Jurkat, Clone E6-1 (cell line): ENCODE measurements at regions not wholly inside any gene's neighbourhood (a gene's known extent, or its start where the extent isn't known, plus 50 kb on each side); places are given as distances from the start of the nearest gene placed in this dataset.
"Not testable (repeated sequence)": the region's sequence is repeated elsewhere in the genome, so short reads cannot be mapped to it uniquely, and the experiment has no call there.

Experiments used
- DNase-seq: peaks from one replicate; pipeline ENCODE4 v3.0.0-alpha.2; 2011; ENCODE audit warnings: low read depth, low spot score
- H3K4me3 ChIP-seq: 2 replicates; pipeline ENCODE4 v1.5.1; 2011; ENCODE audit warnings: mild to moderate bottlenecking, low read length, control low read depth, moderate library complexity

DNA sequence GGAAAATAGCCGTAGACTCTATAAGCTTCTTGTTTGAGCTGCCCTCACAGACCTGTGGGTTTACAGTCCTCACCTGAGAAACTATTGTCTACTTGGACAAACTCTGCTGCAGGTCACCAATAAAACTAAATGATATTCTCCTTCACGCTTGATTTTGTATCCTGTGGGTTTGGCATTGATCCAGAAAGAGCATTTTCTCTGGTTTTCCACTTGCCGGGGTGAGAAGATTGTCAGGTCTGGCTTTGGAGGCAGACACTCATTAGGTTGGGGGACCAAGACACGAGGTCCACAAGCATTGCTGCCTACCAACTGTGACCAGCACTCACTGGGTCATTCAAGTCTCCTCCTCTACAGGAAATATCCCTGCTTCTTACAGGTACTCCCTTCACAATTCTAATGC is 68.5 kb downstream of the CDC14C start:
- H3K4me3 ChIP-seq = no peak overlapping the region
- DNase-seq = no peak

DNA sequence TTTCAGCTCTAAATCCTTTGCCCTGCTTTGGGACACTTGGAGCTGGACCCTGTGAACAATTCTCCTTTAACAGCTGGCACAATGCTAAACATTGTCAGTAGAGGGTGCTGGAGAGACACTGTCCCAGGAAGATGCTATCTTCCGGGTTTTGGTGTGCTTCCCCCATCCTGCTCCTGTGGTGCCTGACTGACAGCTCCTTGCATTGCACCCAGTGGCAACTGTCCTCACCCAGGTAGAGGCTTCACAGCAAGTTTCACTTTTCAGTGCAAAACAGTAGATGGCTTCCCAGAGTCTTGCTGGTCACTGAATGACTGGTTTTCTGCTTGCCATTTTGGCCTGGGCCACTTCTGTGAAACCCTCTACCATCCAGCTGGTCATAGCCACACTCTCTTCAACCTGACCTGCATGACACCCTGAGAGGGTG is 77.3 kb downstream of the CDC14C start:
- DNase-seq = peak; percentile 50

DNA sequence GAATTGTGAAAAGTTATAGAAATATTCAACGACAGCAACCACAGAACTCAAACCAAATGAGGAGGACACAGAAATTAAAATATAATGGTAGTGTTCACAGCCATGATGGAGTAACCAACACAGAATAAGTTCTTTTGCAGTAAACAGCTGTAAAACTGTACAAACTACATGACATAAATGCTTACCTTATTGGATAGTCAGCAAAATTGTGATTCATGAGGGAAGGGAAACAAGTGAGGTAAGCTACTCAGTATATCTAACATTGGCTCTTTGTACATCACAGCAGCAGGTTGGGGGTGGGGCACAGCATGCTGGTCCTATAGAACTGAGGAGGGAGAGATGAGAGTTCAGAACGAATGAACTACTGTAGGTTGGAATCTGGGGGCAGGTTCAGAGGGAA is 86.4 kb downstream of the CDC14C start:
- no peak overlapping the region for H3K4me3 ChIP-seq
- DNase-seq = no peak

More for the DNA sequence above, 77.3 kb downstream of the CDC14C start:
- no peak overlapping the region for H3K4me3 ChIP-seq

DNA sequence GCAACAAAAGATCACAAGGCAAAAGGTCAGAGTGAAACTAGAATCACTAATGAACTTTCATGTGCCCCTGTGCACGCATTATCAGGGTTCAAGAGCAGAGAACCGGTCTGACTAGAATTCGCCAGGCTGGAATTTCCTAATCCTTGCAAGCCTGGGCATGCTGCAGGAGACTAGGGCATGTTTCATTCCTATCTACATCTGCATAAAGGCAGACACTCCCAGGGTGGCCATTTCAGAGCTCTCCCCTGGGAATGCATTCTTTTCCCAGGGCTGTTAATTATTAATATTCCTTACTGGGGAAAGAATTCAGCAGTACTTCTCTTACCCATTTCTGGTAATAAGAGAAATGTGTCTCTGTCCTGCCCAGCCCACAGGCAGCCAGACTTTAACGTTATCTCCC is 90.5 kb downstream of the CDC14C start:
- no peak overlapping the region for H3K4me3 ChIP-seq
- no peak for DNase-seq

DNA sequence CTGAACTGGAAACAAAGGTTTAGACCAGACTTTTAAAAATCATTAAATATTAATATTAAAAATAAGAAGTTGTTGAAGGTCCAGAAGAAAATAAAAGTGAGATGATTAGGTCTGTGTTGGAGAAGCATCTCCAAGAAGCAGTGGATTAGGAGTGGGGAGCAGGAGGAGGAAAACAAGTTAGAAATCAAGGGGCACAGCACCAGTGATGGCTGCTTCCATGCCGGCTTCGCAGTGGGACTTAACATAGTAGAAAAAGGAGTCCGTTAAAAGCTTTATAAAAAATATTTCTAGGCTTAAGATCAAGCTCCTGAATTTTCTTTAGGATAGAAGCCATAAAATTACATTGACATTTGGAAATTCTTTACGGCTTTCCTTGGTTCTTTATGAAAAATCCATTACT is 95.8 kb downstream of the CDC14C start:
- DNase-seq = no peak

DNA sequence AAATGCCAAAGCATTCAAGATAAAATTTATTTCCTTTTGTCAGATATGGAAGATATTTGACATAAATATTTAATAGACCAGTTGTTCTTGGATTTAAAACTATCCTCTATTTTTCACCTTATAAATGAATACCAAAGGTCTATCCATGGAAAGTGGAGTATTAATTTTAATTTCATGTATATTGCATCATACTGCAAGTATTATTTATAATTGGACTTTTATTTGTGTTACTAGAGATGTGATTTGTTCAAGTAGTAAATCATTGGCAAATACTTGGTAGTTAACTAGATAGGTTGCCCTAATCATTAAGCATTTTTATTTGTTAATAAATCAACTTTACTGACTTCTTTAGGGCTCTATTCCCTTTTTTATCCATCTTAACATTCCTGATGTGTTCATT is 98.1 kb downstream of the CDC14C start:
- no peak for DNase-seq
- no peak overlapping the region for H3K4me3 ChIP-seq

More for the DNA sequence above, 95.8 kb downstream of the CDC14C start:
- no peak overlapping the region for H3K4me3 ChIP-seq

DNA sequence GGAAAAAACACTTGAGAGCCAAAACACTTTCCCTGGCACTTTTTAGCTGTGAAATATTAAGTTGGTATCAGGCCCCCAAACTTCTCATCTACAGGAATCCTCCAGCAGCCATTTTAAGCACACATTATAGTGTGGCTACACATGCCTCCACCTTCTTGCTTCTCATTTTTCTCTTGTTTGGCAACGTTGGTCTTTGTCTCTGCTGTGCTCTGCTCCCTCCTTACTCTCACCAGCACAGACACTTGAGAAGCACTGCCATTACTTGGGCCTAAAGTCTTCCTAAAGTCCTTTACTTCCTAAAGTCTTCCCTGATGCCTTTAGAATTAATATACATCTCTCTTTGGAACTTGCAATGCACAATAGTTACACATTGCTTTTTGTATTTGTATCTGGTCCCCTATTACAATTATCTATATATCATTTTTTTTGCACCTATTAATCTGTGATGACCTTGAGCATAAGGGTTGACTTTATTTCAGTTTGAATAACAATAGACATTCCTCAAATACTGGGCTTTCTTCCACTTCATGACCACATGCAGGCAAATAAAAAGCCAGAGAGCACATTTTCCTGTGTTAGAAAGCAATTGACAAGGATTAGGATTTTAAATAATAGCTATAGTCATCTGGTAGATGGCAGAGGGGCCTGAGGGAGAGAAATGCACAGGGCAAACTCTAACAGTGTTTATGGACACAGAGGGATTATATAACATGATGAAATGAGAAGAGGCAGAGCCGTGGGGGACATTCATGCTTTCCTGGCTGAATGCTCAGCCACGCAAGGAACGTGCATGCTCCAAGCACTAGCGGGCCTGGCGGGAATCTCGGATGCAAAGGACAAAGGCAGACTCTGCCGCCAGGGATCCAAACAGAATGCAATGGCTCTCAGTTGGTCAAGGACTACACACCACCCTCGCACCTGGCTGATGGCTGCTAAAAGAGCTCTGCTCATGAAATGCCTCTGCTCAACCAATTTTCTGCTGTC is 99.3 kb downstream of the CDC14C start:
- H3K4me3 ChIP-seq = no peak overlapping the region
- no peak for DNase-seq

DNA sequence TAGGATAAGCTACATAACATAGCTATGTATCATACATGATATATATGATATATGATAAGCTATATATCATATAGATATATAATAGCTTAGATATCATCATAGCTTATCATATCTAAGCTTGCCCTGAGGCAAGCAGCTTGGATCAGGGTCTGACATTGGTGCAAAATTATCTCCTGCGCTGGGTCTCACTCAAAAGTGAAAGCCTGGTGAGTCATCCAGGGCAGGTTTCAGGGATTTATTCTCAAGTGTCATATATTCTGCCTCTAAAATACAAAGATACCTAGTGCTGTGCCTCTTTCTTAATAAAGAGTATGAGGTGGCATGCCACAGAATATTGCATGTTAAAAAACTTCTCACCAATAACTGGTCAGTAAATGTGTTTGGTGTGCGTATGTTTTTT is 105.9 kb downstream of the CDC14C start:
- no peak for DNase-seq
- H3K4me3 ChIP-seq = no peak overlapping the region

DNA sequence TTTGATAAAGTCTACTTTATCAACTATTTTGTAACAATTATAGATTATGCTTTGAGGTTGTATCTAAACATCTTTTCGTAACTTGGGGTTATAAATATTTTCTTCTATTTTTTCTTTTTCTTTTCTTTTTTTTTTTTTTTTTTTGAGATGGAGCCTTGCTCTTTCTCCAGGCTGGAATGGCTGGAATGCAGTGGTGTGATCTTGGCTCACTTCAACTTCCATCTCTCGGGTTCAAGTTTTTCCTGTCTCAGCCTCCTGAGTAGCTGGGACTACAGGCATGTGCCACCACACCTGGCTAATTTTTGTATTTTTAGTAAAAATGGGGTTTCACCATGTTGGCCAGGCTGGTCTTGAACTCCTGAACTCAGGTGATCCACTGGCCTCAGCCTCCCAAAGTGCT is 108.8 kb downstream of the CDC14C start:
- H3K4me3 ChIP-seq, DNase-seq: not testable (repeated sequence)

DNA sequence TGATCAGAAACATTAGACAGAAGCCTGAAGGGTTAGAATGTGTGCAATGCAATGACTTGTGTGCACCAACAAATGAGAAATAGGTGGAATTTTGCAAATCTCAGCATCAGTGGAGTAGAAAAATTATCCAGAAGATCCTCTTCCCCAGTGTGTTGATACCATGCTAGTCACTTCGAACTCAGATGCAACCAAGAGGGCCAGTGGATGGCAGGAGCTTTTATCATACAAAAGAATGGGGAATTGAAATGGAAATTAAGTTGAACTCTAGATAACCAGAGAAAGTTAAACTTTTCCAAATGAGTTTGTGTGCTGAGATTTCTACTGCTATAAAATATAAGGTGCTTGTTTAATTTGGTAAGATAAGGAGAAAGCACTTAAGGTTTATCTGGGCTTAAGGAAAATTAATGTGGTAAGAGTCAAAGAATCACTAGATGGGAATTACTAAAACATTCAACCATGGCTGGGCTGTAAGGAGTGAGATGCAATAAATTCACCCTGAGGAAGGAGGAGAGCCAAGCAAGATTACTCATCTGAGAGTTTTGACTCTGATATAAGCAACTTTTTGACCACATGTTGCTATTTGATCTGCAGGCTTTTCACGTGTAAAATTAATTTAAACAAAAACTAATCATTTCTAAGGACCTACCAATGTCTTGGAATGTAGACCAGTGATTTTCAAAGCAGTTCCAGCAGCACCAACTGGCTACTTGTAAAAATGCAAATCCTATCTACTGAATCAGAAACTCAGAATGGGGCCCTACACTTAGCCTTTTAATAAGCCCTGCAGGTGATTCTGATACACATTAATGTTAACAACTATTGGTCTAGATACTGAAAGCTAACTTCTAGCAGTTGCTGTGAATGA is 113.2 kb downstream of the CDC14C start:
- DNase-seq = no peak
- no peak overlapping the region for H3K4me3 ChIP-seq

DNA sequence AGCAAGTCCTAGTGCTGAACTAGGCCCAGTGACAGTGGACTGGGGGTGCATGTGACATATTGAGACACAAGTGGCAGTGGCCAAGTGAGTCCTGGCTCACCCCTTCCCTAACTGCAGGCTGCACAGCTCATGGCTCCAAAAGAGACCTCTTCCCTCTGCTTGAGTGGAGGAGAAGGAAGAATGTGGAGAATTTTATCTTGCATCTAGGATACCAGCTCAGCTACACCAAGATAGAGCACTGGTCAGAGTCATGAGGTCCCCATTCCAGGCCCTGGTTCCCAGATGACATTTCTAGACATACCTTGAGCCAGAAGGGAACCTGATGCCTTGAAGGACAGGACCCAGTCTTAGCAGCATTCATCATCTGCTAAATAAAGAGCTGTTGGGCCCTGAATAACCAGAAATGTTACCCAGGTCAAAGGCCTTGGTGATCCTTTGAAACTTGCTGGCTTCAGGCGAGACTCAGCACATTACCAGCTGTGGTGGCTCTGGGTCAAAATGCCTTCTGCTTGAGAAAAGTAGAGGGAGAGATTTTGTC is 114.5 kb downstream of the CDC14C start:
- no peak overlapping the region for H3K4me3 ChIP-seq
- DNase-seq = no peak

DNA sequence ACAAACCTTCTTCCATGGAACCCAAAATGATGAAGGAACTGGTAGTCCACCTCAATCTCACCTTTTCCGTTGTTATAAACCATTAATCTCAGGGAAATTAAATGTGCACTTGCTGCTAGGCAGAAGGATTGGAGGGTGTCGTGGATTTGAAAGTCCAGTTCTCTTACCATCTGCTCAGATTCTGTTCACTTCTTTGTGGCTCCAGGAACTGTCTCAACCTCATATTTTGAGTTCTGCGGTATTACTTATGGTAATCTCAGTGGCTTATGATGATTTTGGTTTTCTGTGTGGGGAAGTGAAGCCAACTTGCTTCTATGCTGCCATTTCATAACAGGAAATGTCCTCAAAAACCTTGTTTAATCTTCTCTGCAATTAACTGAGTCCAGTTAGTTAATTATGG is 136.4 kb downstream of the CDC14C start:
- no peak overlapping the region for H3K4me3 ChIP-seq
- no peak for DNase-seq

DNA sequence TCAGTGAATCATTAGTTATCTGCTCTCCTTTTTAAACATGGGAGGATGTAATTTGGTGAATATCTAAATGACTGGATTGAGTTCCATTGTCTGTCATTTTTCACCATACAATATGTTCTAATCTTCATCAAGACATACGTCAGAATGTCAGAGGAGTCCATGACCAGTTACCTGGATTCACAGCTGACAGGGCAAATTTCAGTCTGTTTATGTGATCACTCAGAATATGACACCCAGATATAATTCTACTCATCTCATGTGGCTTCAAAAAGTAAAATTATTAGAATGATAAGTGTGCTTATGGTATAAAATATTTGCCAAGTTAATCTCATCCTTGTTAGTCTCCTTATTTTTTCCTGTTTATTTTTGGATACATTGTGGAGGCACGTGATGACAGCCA is 150.2 kb downstream of the CDC14C start:
- no peak overlapping the region for H3K4me3 ChIP-seq
- DNase-seq = no peak

DNA sequence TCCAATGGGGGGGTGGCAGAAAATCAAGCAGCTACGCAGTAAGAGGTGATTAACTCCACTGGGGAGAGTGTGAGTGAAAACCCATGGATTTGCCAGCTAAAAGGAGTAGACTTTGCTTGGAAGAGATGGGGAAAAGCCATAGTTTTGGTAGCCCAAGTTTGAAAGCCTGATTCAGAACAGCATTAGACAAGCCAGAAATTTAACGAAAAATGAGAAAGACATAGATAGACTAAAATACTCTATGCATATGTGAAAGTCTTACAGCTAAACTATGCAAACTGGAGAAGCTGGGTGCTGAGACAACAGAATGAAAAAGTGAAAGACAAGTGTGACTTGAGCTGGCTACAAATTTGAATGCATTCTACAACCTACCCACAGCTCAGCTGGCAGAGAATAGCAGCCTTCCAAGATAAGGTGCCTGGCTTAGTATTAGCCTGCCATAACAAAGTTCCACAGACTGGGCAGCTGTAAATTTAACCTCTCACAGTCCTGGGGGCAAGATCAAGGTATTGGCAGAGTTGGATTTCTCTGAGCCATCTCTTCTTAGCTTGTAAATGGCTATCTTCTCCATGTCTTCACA is 156.6 kb downstream of the CDC14C start:
- no peak for DNase-seq

DNA sequence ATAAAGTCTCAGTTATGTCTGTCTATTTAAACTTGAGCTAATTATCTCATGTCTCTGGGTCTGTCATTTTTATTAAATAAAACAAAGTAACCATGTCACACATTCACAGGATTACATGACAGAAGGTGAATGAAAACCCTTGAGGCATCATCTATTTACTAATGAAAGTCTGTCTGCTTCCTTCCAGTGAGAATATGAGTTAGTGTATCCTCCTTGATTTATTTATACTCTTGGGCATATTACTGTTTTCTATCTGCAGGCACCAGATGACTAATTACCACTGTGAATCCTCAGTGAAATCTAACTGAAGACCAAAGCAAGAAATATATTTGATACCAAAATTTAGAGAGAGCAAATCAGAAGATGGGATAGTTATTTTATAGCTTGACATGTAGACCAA is 163.7 kb downstream of the CDC14C start:
- DNase-seq = no peak

More for the DNA sequence above, 156.6 kb downstream of the CDC14C start:
- H3K4me3 ChIP-seq = no peak overlapping the region

DNA sequence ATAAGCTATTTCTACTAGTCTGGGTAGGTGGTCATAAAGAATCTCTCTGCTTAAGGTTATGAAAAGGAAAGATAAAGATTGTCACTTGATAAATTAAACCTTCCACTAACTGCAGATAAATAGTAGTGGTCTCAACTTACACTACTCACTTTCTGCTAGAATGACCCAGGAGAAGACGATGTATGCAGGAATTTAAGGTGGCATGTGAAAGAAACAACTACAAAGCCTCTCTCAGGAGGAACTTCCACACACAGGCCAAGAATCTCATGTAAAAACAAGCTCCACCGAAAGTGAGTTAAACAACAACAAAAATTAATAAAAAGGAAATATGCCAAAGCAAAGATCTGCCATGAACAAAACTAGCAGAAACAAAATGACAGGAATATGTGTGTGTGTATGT is 165.4 kb downstream of the CDC14C start:
- no peak overlapping the region for H3K4me3 ChIP-seq
- no peak for DNase-seq

More for the DNA sequence above, 163.7 kb downstream of the CDC14C start:
- no peak overlapping the region for H3K4me3 ChIP-seq

DNA sequence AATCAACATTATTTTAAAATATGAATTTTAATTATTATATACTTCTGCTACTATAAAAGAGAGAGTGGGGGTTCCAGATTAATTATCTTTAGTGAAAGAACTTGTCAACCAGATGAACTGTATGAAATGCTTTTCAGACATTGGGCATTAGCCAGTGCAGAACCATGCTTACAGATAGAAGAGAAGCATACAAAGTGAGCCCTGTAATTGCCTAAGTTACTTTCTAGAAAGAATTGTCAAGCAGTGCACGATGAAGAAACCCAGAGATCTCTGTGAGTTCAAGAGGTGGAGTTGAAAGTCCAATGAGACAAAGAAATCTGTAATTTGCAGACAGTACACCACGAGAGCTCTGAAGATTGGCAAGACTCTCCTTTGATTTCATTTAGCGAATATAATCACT is 166.7 kb downstream of the CDC14C start:
- H3K4me3 ChIP-seq = no peak overlapping the region
- DNase-seq = no peak

DNA sequence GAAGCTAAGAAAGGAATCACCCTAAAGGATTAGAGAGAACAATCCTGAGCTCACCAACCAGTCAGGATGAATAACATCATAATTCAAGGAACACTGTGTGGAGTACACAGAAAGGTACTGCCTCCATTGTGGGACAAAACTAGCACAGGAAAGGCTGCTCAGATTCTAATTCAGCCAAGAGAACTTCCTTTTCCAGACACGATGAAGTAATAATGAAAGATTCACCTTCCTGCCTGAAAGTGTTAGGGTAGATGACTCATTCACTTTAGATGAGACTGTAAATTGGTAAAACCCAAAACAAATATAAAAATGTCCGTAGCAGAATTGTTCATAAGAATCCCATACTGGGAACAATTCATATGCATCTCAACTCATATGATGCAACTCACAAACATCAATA is 167.2 kb downstream of the CDC14C start:
- no peak for DNase-seq
- H3K4me3 ChIP-seq = no peak overlapping the region

DNA sequence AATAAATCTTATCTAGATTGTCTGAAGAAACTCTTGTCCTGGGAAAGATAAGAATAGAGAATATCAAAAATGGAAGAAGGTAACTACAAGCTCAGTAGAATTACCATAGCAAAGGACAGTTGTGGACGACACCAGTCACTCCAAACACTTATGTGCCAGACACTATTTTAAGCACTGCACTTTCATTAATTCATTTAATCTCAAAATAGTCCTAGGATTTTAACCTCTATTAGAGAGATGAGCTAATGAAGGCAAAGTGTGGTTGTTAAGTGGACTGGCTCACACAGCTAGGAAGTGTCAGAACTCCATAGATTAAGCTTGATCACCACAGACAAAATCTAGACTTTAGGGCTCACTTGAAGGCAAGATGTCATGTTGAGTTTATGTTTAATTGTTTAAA is 168.9 kb downstream of the CDC14C start:
- no peak for DNase-seq

More for the DNA sequence above, 168.9 kb downstream of the CDC14C start:
- no peak overlapping the region for H3K4me3 ChIP-seq
